ENCODE measurements at regions not wholly inside any gene's neighbourhood (a gene's known extent, or its start where the extent isn't known, plus 50 kb on each side); places are given as distances from the start of the nearest gene placed in this dataset.

GRCh38 chr9:16025627-16026026 is 472.8 kb downstream of the CCDC171 start:
- Histone ChIP-seq H3K36me3 (no peaks in the 10 kb centered on the region), H3K27ac (no peak overlapping the region), H3K27me3 (no peaks in the 10 kb centered on the region), H3K4me3 (no peak overlapping the region), H3K9me3 (no peaks in the 10 kb centered on the region), H3K4me1 (no peaks in the 10 kb centered on the region)
- no peak for DNase-seq (ENCODE audit: low spot score)
- TF ChIP-seq CTCF (IDR thresholded peaks at IDR 0.05), result no peak

DNA sequence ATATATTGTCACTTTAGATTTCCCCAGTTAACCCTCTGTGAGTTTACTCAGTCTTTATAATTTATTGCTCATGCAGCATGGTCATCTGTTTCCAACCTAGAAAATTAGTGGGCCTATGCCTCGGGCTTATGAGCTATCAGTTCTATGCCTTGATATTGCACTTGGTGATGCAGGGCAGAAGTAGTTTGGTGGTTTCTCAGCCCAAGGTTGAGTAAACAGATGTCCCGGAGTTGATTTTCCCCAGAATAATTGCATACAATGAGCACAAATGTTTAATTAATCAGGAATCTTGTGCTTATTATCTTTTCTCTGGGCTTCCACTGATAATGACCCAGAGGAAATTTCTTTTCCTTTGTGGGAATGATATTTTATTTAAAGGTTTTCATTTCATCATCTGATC is 474.0 kb downstream of the CCDC171 start:
- Histone ChIP-seq H3K27ac (no peak overlapping the region), H3K4me1 (no peaks in the 10 kb centered on the region), H3K4me3 (no peak overlapping the region), H3K9me3 (no peaks in the 10 kb centered on the region), H3K36me3 (no peaks in the 10 kb centered on the region), H3K27me3 (no peaks in the 10 kb centered on the region)
- TF ChIP-seq CTCF (IDR thresholded peaks at IDR 0.05), result no peak
- no peak for DNase-seq (ENCODE audit: low spot score)

GRCh38 chr9:16028548-16028947 is 475.7 kb downstream of the CCDC171 start:
- TF ChIP-seq CTCF (IDR thresholded peaks at IDR 0.05), result no peak

DNA sequence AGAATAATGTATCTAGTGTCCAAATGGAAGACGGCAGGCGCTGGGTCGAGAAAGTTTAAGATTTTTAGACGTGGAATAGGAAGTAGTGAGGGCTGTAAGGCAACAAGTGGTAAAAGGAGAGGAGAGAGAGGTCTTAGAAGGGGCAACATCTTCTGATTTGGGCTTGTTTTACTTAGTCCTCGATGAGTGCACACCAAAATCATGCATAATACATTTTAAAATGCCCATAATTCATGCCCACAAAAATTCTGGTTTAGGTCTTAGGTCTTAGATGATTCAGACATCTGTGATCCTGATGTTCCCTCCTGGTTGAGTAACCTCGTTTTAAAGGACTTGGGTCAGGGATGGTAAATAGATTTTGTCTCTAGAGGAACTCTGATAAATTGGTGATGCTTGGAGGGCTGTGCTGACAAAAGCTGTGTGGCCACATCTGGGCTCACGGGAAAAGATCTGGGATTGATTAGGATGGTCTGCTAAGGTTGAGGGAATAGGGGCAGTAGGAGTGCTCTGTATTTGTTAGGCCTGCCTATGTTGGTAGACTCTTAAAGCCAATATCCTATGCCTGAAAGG is 476.3 kb downstream of the CCDC171 start:
- Histone ChIP-seq H3K36me3 (no peaks in the 10 kb centered on the region), H3K4me1 (no peaks in the 10 kb centered on the region), H3K27ac (no peak overlapping the region), H3K4me3 (no peak overlapping the region), H3K9me3 (no peaks in the 10 kb centered on the region), H3K27me3 (no peaks in the 10 kb centered on the region)
- DNase-seq (ENCODE audit: low spot score), result no peak
- TF ChIP-seq CTCF (IDR thresholded peaks at IDR 0.05), result no peak

More at GRCh38 chr9:16028548-16028947, 475.7 kb downstream of the CCDC171 start:
- Histone ChIP-seq H3K36me3 (no peaks in the 10 kb centered on the region), H3K9me3 (no peaks in the 10 kb centered on the region), H3K4me3 (no peak overlapping the region), H3K4me1 (no peaks in the 10 kb centered on the region), H3K27ac (no peak overlapping the region), H3K27me3 (no peaks in the 10 kb centered on the region)
- DNase-seq (ENCODE audit: low spot score), result no peak

GRCh38 chr9:16029796-16030363 is 477.0 kb downstream of the CCDC171 start:
- no peak overlapping the region for H3K27ac ChIP-seq
- no peaks in the 10 kb centered on the region for H3K36me3 ChIP-seq
- no peak for TF ChIP-seq CTCF (IDR thresholded peaks at IDR 0.05)
- no peaks in the 10 kb centered on the region for H3K9me3 ChIP-seq
- no peaks in the 10 kb centered on the region for H3K27me3 ChIP-seq
- no peak overlapping the region for H3K4me3 ChIP-seq
- H3K4me1 ChIP-seq, result no peaks in the 10 kb centered on the region
- DNase-seq (ENCODE audit: low spot score), result no peak

Measured in right atrium auricular region (tissue), 2 donors.